ENCODE measurements at regions not wholly inside any gene's neighbourhood (a gene's known extent, or its start where the extent isn't known, plus 50 kb on each side); places are given as distances from the start of the nearest gene placed in this dataset.
A peak's percentile ranks its signal among the peaks of the same experiment; 100 is the strongest.

DNA sequence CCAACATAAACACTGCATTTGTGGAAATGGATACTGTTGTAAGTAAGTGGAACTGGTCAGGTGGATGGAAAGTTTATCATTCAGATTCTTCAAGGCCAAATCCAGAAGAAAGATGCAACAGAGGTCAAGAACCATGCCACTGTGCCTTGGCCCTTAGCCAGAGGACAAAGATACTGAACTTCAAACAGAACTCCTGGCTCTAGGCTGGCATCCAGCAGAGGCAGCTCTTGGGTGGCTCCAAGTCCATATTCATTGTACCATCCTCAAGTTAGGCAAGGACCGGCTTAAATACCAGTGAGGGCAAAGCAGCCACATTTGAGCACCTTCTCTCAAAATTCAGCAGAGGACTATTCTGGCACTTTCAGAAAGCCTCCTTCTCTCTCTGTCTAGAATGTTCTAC lies 53.2 kb downstream of the DNAAF9 start:
- no peak for DNase-seq

DNA sequence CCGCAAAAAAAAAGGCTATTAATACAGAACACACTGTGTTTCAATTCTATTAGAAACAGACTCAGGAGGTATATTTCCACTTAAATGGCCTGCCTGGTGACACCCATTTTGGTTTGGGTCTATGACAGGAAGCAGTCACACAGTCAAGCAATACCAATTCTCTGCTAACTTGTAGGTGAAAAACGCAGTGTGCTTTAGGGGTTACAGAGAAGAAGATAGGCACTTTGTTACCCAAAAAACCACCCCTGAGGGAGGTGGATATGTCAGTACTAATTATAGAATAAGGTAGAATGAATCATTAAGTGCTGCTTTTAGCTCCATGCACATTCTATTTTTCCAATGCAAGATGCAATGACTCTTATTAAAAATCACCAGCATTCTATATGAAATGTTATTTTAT lies 53.8 kb downstream of the DNAAF9 start:
- DNase-seq = no peak

DNA sequence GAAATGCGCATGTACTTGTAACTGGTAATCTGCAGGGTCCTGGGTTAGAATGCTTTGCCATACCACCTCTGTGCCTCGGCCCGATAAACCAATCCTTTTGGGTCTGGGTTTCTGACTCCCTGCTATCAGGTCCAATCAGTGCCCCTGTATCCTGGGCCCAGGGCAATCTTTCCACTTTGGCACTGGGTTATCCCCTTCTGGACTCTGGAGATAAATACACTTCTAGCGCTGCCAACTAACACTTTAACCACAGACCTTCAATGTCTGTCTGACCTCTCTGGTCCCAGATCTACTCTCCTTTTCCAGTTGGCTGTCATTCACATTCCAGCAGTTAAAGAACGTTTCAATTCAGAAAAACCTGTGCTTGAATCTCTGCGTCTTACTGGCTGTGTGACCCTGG lies 55.3 kb downstream of the DNAAF9 start:
- no peak for DNase-seq

DNA sequence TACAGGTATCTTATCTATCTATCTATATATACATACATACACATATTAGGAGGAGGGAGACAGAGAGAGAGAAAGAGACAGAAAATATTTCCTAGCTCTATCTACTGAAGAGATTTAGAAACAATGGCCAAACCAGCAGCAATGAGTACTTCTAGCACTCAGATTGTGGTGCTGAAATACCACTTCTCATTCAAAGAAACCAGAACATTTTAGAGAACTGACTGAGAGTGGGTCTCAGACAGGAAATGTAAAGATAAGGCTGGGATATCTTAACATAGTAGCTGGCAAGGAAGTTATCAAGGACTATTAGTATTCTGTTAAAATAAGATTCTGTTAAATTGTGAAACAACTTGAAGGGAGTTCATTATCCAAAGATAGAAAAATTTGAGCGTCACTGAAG lies 57.0 kb downstream of the DNAAF9 start:
- no peak for DNase-seq

DNA sequence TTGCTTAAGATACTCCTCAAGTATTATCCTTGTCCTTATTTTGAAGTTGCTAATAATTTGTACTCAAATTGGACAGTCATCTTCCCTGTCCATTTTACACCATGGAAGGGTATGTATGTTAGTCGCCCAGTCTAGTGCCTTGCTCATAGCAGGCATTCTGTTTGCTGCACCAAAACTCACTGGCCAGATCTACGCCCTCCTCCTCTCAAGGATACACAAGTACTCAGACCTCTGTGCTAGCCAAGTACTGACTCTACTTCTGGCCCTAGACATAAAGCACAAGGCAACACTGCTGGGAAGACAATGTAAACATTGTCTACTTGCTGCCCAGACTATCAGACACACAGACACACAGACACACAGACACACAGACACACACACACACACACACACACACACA lies 57.7 kb downstream of the DNAAF9 start:
- DNase-seq = no peak

DNA sequence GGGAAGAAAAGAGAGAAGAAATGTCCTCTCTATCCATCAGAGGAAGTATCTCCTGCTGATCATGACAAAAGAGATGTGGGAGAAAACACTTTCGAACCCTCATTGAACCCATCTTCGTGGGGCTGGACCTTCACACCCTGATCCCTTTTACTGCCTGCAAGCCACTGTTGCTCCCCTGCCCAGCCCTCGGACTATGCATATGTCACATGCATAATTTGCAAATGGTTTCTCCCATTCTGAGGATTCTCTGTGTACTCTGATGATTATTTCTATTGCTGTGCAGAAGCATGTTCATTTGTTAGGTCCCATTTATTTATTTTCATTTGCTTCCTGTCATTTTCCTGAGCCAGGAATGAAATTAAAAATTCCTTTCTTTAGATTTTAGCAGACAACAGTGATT lies 64.7 kb downstream of the DNAAF9 start:
- DNase-seq = no peak

DNA sequence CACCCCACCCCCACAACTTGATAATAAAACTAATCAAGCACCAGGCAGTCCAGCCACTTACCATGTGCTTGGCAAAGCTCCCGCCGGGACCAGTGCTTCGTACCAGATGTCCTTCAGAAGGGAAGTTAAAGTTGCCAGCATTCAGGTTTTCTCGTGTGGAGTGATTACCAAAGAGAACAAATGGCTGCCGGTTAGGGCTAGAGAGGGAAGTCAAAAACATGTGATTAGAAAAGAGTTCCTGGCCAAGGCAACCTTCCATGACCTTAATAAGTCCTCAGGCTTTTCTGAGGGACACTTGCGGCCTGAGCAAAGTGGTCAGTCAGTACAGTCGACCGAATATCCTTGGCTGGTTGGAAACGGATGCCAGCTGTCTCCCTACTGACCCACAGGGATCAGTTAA lies 67.0 kb downstream of the DNAAF9 start:
- no peak for DNase-seq

DNA sequence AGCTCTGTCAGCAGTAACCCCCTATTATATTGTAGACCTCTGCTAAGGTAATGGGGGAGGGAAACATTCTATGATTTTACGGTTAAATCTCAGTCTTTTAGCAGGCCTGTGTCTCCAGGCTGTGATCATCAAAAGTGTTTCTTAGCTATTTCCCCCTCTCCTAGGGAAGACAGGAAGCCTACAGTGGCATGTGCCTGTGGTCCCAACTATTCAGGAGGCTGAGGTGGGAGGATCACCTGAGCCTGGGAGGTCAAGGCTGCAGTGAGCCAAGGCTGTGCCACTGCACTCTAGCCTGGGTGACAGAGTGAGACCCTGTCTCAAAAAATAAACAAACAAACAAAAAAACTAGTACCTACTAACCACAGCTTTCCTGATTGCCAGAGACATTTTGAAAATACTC lies 67.9 kb downstream of the DNAAF9 start:
- DNase-seq = no peak

DNA sequence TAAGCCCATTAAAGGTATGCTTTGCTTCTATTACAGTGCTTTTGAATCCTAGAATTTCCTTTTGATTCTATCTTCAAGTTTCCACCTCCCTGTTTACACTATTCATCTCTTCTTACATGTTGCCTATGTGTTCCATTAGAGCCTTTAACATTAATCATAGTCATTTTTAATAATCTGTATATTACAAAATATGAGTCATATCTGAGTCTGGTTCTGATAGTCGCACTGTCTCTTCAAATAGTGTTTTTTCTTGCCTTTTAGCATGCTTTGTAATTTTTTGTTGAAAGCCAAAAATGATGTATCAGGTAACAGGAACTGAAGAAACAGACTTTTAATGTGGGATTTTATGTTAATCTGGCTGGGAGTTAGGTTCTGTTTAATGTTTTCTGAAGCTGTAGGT lies 68.4 kb downstream of the DNAAF9 start:
- DNase-seq = no peak

DNA sequence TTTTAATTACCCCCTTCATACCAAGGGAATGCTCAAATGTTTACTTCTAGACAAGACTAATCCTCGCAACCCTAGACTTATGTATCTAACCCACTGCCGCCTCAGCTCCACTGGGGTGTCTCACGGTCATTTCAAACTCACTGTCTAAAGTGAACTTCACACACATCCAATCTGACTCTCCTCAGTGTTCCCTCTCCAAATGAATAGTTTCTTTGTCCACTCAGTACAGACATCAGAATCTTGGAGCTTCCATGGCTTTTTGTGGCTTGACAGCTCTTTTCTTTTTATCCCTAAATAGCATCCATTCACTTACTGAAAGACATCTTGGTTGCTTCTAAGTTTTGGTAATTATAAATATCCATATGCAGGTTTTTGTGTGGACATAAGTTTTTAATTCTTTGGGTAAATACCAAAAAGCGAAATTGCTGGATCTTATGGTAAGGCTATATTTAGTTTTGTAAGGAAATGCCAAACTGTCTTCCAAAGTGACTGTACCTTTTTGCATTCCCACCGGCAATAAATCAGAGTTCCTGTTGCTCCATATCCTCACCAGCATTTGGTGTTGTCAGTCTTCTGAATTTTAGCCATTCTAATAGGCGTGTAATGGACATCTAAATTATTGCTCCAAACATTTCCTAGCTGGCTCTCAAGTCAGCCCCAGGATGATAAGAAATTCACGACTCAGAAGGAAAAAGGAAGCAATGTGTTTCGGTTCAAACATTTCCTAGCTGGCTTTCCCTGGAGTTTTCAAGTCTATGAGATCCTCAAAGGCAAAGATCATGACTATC lies 73.1 kb downstream of the DNAAF9 start:
- DNase-seq = no peak

DNA sequence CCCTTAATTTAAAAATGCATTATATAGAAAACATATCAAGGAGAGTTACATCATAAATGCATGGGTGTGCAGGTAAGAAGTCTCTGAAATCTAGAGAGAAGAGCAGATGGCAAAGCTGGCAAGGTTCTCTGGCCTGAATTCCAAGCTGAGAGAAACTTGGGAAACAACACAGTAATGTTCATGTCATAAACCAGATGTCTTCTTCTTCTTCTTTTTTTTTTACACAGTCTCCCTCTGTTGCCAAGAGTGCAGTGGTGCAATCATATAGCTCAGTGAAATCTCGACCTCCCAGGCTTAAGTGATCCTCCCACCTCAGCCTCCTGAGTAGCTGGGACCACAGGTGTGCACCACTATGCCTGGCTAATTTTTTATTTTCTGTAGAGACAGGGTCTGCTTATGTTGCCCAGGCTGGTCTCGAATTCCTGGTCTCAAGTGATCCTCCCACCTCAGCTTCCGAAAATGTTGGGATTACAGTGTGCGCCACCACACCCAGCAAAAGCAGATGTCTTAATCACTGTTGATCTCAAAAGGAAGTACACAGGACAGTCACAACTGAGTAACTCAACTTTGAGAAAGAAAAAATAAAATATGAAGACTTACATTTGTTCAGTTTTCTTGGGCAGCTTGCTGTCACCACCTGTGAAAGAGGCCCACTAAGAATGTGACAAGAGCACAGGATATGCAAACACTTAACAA lies 77.3 kb downstream of the DNAAF9 start:
- DNase-seq = no peak

DNA sequence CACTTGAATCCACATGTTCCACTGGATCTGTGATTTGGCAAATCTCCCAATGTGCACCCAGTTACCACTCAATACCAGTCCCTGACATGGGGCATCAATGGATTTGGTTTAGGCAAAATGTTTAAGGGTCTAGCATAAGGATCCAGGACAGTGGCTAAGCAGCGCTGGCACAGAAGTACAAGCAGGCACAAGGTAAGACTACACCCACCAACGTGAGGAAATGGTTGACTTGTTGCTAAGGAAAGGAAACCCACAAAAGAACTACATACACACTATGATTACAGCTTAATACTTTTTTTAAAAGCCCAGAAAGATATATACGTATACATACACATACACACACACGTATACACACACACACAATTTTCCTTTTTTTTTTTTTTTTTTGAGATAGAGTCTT lies 79.0 kb downstream of the DNAAF9 start:
- no peak for DNase-seq

DNA sequence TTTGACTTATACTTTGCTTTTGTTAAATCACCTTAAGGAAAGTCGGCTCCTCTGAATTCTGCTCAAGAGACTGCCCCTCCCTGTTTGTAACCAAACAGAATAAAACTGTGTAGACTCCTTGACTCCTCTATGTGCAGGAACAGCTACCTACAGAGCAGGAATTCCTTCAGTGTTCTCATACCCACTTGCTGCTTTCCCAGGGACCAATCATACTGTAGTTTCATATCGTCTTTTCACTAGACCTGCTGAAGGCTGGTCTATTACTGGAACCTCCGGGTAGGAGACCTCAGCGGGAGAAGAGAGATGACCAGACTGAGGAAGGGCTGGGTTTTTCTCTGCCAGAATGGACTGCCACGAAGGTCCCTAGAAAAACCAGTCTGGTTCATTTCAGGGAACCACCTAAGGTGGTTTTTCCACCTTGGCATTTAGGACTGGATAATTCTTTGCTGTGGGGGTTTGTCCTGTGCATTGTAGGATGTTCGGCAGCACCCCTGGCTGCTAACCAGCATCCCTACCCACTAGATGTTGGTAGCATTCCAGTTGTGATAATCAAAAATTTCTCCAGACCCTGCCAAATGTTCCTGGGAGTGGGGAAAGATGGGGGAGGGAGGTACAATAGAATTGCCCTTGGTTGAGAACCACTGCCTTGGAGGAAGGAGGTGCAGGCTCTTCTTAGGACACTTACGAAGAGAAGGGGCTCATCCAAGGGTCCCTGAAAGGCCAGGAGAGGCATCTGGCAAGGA lies 80.5 kb downstream of the DNAAF9 start:
- no peak for DNase-seq

DNA sequence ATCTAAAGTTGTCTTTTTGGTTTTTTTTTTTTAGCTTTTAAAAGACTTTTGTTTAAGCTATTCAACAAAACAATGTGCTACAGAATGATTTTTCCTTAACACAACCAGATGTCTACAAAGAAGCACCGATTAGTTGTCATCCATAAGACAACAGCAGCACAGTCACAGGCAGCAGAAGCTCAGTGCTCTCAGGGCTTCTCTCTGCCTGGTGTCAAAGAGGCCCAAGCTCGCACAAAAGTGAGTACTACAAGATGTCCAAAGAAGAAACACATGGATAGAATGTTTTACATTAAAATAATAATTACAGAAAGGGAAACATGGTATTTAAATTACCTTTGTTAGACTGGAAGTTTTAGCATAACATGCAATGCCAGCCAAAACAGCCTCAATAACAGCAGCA lies 81.6 kb downstream of the DNAAF9 start:
- DNase-seq = no peak

DNA sequence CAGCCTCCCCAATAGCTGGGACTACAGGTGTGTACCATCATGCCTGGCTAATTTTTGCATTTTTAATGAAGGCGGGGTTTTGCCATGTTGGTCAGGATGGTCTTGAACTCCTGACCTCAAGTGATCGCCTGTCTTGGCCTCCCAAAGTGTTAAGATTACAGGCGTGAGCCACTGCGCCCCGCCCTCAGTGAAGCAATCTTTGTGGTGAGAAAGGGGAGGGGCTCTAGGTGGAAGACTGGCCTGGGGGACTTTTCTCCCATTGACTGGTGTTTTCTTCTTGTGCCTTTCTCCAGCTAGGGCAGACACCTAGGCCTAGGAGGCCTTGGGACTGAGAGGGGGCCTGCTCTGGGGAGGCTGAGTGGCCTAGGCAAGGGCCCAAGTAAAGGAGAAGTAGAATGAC lies 84.1 kb downstream of the DNAAF9 start:
- DNase-seq = no peak

DNA sequence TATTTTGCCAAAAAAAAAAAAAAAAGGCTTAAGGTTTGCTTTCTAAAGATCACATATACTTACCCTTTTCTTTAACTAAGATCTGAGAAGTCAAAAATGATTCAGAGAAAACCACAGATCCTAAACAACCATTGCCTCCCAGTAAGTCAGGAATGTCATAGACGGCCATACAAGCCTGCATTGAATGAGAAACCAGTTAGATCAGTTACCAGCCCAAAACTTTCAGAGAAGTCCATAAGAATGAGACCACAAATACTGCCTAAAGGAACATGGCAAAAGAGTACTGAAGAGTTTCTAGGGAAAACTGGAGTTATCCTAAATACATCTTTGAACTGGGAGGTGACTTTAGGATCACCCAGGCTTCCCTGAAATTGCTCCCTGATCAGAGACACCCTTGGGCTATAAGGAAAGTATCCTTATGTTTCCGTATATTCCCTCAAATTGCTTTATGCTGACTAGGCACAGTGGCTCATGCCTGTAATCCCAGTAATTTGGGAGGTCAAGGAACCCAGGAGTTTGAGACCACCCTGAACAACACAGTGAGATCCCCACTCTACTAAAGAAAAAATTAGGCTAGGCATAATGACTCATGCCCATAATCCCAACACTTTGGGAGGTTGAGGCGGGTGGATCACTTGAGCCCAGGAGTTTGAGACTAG lies 79.4 kb upstream of the SLC4A11 start:
- DNase-seq = peak; percentile 15

DNA sequence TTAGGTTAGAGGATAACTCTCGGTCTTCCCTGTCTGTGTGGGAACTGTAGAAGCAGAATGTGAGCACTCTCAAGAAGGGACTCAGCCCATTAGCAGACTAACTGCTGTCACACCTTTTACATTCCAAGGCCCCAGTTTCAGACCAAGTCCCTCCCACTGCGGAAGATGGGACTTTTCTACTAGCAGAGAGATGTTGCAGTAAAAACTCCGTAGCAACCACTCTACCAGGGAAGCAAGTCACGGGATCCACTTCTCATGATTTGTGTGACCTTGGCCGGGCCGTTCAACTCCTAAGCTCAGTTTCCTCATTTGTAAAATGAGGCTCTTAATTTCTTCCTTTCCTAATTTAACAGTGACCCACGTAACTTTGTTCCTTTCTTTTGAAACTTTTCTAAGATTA lies 77.1 kb upstream of the SLC4A11 start:
- DNase-seq = no peak

DNA sequence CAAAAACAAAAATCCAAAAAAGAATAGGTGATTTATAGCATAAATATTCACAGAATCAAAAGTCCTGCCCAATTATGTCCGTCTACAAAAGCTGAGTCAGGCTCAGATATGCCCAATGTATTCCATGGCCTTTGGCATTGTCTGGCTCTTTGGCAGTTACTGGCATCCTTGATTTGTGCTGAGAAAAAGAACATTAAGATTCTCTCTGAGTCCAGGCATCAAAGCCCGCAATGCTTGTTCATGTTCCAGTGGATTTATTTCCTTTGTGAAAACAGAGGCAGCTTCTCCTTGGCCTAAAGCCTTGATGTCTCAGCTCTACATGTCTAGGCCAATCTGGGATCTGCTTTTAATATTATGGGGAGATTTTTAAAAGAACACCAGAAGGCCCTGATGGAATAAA lies 76.1 kb upstream of the SLC4A11 start:
- DNase-seq = no peak

DNA sequence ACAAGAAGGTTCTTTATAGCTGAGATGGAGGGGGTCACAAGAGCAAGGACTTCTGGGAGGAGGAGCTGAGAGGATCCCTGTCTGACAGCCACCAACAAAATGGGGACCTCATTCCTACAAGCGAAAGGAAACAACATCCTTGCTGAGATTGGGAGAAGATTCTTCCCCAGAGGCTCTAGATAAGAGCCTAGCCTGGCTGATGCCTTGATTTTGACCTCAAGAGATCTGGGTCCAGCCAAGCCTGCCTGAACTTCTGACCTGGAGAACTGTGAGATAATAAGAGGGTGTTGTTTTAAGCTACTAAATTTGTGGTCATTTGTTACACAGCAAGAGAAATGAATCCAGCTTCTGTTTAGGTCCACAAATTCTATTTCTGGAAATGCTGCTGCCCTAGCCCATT lies 75.4 kb upstream of the SLC4A11 start:
- no peak for DNase-seq

DNA sequence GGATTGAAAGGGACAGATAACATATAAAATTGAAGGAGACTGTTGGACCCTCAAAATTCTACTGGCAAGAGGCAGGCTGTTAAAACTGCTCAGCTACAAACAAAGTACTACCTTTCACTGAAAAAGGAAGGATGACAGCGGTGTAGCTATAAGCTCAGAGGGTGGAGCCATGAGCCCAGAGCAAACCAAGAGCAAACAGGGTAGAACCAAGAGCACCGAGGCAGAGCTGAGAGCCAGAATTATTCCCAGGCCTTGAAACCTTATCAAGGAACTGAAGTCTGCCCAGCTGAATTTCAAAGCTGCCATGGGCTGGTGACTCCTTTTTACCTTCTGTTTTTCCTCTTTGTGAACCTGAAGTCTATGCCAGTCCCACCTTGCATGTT lies 74.7 kb upstream of the SLC4A11 start:
- DNase-seq = no peak

DNA sequence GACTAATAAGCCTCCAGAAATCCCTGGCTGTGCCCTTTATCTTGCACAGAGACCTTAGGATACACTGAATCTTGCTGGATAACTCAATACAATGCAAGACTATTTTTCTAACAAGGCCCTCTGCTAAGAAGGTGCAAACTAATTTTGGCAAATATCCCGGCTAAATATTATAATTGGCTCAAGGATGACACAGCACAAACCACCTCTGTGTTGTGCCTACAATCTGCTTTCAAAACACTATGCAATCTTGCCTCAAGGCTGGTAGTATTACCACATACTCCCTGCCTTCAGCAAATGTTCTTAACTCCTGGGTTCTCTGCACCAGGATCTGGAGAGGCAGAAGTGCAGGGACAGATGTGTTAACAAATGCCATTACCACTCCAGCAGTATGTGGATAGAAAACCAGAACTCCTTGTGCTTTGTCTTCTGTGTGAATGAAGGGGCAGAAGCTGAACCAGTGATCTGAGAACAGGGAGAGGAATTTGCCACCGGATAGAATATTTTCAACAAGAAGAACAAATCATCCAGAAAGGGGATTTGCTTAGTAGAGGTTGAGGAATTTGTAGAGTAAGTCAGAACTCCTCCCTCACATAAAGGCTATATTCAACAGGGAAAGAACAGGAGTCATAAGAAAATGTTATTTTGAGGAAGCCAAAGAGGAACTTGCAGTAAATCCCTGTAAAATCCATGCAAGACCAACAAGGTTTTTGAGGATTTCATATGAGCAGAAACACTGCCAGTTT lies 74.1 kb upstream of the SLC4A11 start:
- DNase-seq = peak; percentile 49

DNA sequence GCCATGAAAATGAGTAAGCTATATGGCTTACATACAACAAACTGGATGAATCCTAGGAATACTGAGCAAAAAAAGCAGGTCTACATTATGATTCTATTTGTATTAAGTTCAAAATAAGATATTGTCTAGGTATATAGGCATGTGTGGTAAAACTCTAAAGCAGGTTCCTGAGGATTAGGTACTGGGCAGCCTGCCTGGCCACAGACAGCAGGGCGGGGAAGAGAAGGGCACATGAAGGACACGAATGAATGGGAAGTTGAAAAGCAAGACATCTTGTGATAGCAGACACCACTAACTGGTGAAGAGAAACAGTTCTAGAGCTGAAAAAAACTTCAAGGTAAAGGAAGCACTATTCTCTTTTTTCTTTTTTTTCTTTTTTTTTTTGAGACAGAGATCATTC lies 72.6 kb upstream of the SLC4A11 start:
- DNase-seq = no peak

DNA sequence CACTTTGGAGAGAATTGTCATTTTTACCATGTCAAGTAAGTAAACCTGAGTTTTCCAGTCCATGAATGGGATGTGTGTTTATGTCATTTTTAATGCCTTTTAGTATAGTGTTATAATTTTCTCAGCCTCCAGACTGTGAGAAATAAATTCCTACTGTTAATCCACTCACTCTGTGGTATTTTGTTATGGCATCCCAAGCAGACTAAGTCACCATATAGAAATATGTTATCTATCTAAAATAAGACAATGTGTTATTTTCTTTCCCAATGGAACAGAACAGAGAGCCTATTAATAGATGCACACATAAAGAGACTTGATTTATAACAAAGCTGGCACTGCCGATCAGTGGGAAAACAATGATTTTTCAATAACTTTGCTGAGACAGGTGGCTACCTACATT lies 70.2 kb upstream of the SLC4A11 start:
- DNase-seq = no peak
